Prostate gland (tissue), 2 donors: ENCODE measurements at regions not wholly inside any gene's neighbourhood (a gene's known extent, or its start where the extent isn't known, plus 50 kb on each side); places are given as distances from the start of the nearest gene placed in this dataset.

Experiments
- DNase-seq: peaks from one replicate; pipeline ENCODE4 v3.0.0-alpha.2; 2019; ENCODE audit warnings: low spot score
- H3K27ac ChIP-seq, 2 donors: fragments of 200-600 bp; sonication (generic); 2 replicates each; pipeline ENCODE4 v1.5.1; 2017 to 2019
- H3K27me3 ChIP-seq: fragments of 200-600 bp; sonication (generic); replicated peaks from 2 replicates; pipeline ENCODE4 v1.5.1; 2019; ENCODE audit not compliant: insufficient read depth
- H3K36me3 ChIP-seq, 2 donors: fragments of 200-600 bp; sonication (generic); 1 replicate in 1 of 2; 2 replicates in 1 of 2; pipeline versions ENCODE4 v1.5.1 to v1.8.1; 2017 to 2019
- H3K4me1 ChIP-seq: fragments of 200-600 bp; sonication (generic); replicated peaks from 2 replicates; pipeline ENCODE4 v1.5.1; 2019
- H3K4me3 ChIP-seq, 2 donors: fragments of 200-600 bp; sonication (generic); 2 replicates each; pipeline ENCODE4 v1.5.1; 2017 to 2019
- H3K9me3 ChIP-seq: fragments of 200-600 bp; sonication (generic); 2 replicates; pipeline ENCODE4 v1.5.1; 2017
- CTCF ChIP-seq, 4 experiments: fragments of 200-600 bp in 2 of 4; fragments of 450-650 bp in 2 of 4; sonication (generic) in 2 of 4; IDR thresholded peaks; 1 replicate in 3 of 4; 2 replicates in 1 of 4; pipeline ENCODE4 v1.5.1; 2016 to 2019; ENCODE audit warnings: antibody characterized with exemption in 4 of 4, mild to moderate bottlenecking in 2 of 4, moderate library complexity in 2 of 4
- POLR2A ChIP-seq: fragments of 450-650 bp; IDR thresholded peaks from one replicate; pipeline ENCODE4 v1.6.1; 2016; ENCODE audit warnings: antibody characterized with exemption, mild to moderate bottlenecking
- POLR2AphosphoS5 ChIP-seq: sonication (generic); formaldehyde crosslinking; IDR thresholded peaks from one replicate; pipeline ENCODE4 v1.6.1; 2017; ENCODE audit warnings: antibody characterized with exemption
- WGBS: methylation state at CpG from one replicate; pipeline ENCODE4 v1.1.5; 2018; 5-methylcytosine and 5-hydroxymethylcytosine counted together
- intact Hi-C: fragments of 100-400 bp; cut with DNase I; formaldehyde crosslinking; loops from one replicate; pipeline ENCODE4 v1.14.2; 2022

- H3K36me3 ChIP-seq = no peaks in the 10 kb centered on the region
- no peak for TF ChIP-seq POLR2A
- TF ChIP-seq CTCF (IDR thresholded peaks at IDR 0.05) = no peak
- TF ChIP-seq POLR2AphosphoS5 = peak; percentile 63
- H3K9me3 ChIP-seq = no peaks in the 10 kb centered on the region
- H3K4me3 ChIP-seq = no peak overlapping the region
- intact Hi-C loops = no loop called here
- H3K27ac ChIP-seq = peak overlapping the region; percentile 19 to 24
- peak; percentile 81 for DNase-seq
- WGBS = 32% methylated on average over 13 of the region's 13 CpGs
- no peaks in the 10 kb centered on the region for H3K27me3 ChIP-seq
- no peaks in the 10 kb centered on the region for H3K4me1 ChIP-seq
Observed at GRCh38 chr13:52925775-52926285, 77.4 kb upstream of the PCDH8 start.

GRCh38 chr13:52925251-52925650 is 76.8 kb upstream of the PCDH8 start:
- Histone ChIP-seq H3K36me3 (no peaks in the 10 kb centered on the region), H3K27ac (peak overlapping the region in 1 of 2 donors; percentile 24), H3K9me3 (no peaks in the 10 kb centered on the region), H3K4me3 (no peak overlapping the region), H3K27me3 (no peaks in the 10 kb centered on the region), H3K4me1 (no peaks in the 10 kb centered on the region)
- intact Hi-C loops = no loop called here
- WGBS = 5% methylated on average over 2 of the region's 2 CpGs
- DNase-seq = peak; percentile 59
- TF ChIP-seq POLR2A = no peak
- TF ChIP-seq CTCF (IDR thresholded peaks at IDR 0.05) = no peak
- TF ChIP-seq POLR2AphosphoS5 = no peak

- no peak for TF ChIP-seq CTCF (IDR thresholded peaks at IDR 0.05)
- TF ChIP-seq POLR2A = no peak
- no peak for TF ChIP-seq POLR2AphosphoS5
- H3K27ac ChIP-seq = no peak overlapping the region
- no peak overlapping the region for H3K4me3 ChIP-seq
- no peak for DNase-seq
- H3K27me3 ChIP-seq = no peaks in the 10 kb centered on the region
- no peaks in the 10 kb centered on the region for H3K9me3 ChIP-seq
- no peaks in the 10 kb centered on the region for H3K36me3 ChIP-seq
- no peaks in the 10 kb centered on the region for H3K4me1 ChIP-seq
- intact Hi-C loops = no loop called here
- WGBS = 71% methylated on average over 10 of the region's 10 CpGs
Observed at GRCh38 chr13:52924289-52925148, 76.1 kb upstream of the PCDH8 start.

- Histone ChIP-seq H3K4me1 (no peaks in the 10 kb centered on the region), H3K27ac (no peak overlapping the region), H3K36me3 (no peaks in the 10 kb centered on the region), H3K9me3 (no peaks in the 10 kb centered on the region), H3K27me3 (no peaks in the 10 kb centered on the region), H3K4me3 (no peak overlapping the region)
- 95% methylated on average over 1 of the region's 1 CpG for WGBS
- no peak for DNase-seq
- intact Hi-C loops = no loop called here
- TF ChIP-seq CTCF (IDR thresholded peaks at IDR 0.05) = no peak
- no peak for TF ChIP-seq POLR2AphosphoS5
- no peak for TF ChIP-seq POLR2A
Observed at GRCh38 chr13:52922961-52923360, 74.5 kb upstream of the PCDH8 start.

- Histone ChIP-seq H3K36me3 (no peaks in the 10 kb centered on the region), H3K4me3 (no peak overlapping the region), H3K27ac (no peak overlapping the region), H3K4me1 (no peaks in the 10 kb centered on the region), H3K9me3 (no peaks in the 10 kb centered on the region), H3K27me3 (no peaks in the 10 kb centered on the region)
- WGBS = 84% methylated on average over 3 of the region's 3 CpGs
- intact Hi-C loops = no loop called here
- no peak for DNase-seq
- TF ChIP-seq POLR2AphosphoS5 (no peak), CTCF (IDR thresholded peaks at IDR 0.05) (no peak)
Observed at GRCh38 chr13:52921194-52921593, 72.8 kb upstream of the PCDH8 start.
